Renal pelvis (tissue), 1 donor: ENCODE measurements at regions not wholly inside any gene's neighbourhood (a gene's known extent, or its start where the extent isn't known, plus 50 kb on each side); places are given as distances from the start of the nearest gene placed in this dataset.

ENCODE experiments used
- DNase-seq: peaks from one replicate; pipeline ENCODE4 v3.0.0-alpha.2; 2013

GRCh38 chr1:101706366-101706765 lies 290.4 kb downstream of the OLFM3 start:
- DNase-seq: no peak

GRCh38 chr1:101709721-101710120 lies 287.0 kb downstream of the OLFM3 start:
- DNase-seq: no peak

GRCh38 chr1:101713760-101714159 lies 283.0 kb downstream of the OLFM3 start:
- DNase-seq: no peak

- no peak for DNase-seq
Observed at GRCh38 chr1:101723415-101723814, 273.3 kb downstream of the OLFM3 start.

- DNase-seq: no peak
Observed at GRCh38 chr1:101728029-101728428, 268.7 kb downstream of the OLFM3 start.

- no peak for DNase-seq
Observed at GRCh38 chr1:101730559-101730958, 266.2 kb downstream of the OLFM3 start.

GRCh38 chr1:101732261-101732660 lies 264.5 kb downstream of the OLFM3 start:
- no peak for DNase-seq

- no peak for DNase-seq
Observed at GRCh38 chr1:101733340-101733739, 263.4 kb downstream of the OLFM3 start.

GRCh38 chr1:101738475-101738874 lies 258.3 kb downstream of the OLFM3 start:
- no peak for DNase-seq

GRCh38 chr1:101739146-101739545 lies 257.6 kb downstream of the OLFM3 start:
- no peak for DNase-seq

GRCh38 chr1:101739826-101740330 lies 256.8 kb downstream of the OLFM3 start:
- DNase-seq: no peak

- no peak for DNase-seq
Observed at GRCh38 chr1:101741910-101742309, 254.8 kb downstream of the OLFM3 start.

- no peak for DNase-seq
Observed at GRCh38 chr1:101742509-101742908, 254.2 kb downstream of the OLFM3 start.

- DNase-seq: no peak
Observed at GRCh38 chr1:101745551-101746270, 251.0 kb downstream of the OLFM3 start.

- no peak for DNase-seq
Observed at GRCh38 chr1:101748077-101748476, 248.6 kb downstream of the OLFM3 start.
